ENCODE measurements at regions not wholly inside any gene's neighbourhood (a gene's known extent, or its start where the extent isn't known, plus 50 kb on each side); places are given as distances from the start of the nearest gene placed in this dataset.

GRCh38 chr4:38326499-38326898 is 337.5 kb upstream of the KLF3 start:
- intact Hi-C loops (cut with micrococcal nuclease), result no loop called here
- no peak overlapping the region for H3K27ac Mint-ChIP-seq
- POLR2A ChIA-PET, result no interaction called here

GRCh38 chr4:38327174-38327573 is 336.8 kb upstream of the KLF3 start:
- intact Hi-C loops (cut with micrococcal nuclease), result no loop called here
- Mint-ChIP-seq H3K27ac (no peak overlapping the region), H3K4me3 (no peak overlapping the region), H3K36me3 (ENCODE audit: low read depth) (no peaks in the 10 kb centered on the region), H3K27me3 (no peaks in the 10 kb centered on the region), H3K4me1 (no peaks in the 10 kb centered on the region), H3K9me3 (no peaks in the 10 kb centered on the region)
- DNase-seq (no peak), ATAC-seq (ENCODE audit: low read depth) (no peak)
- TF ChIP-seq CTCF (IDR thresholded peaks at IDR 0.05), result no peak
- ChIA-PET POLR2A (no interaction called here), CTCF (no interaction called here)

More at GRCh38 chr4:38326499-38326898, 337.5 kb upstream of the KLF3 start:
- H3K4me1 Mint-ChIP-seq, result no peaks in the 10 kb centered on the region
- no peak for DNase-seq
- H3K9me3 Mint-ChIP-seq, result no peaks in the 10 kb centered on the region
- CTCF ChIA-PET, result no interaction called here
- H3K36me3 Mint-ChIP-seq (ENCODE audit: low read depth), result no peaks in the 10 kb centered on the region
- H3K27me3 Mint-ChIP-seq, result no peaks in the 10 kb centered on the region
- no peak overlapping the region for H3K4me3 Mint-ChIP-seq
- no peak for TF ChIP-seq CTCF (IDR thresholded peaks at IDR 0.05)
- no peak for ATAC-seq (ENCODE audit: low read depth)

GRCh38 chr4:38328989-38329729 is 334.8 kb upstream of the KLF3 start:
- POLR2A ChIA-PET, result no interaction called here
- no peaks in the 10 kb centered on the region for H3K36me3 Mint-ChIP-seq (ENCODE audit: low read depth)
- no peaks in the 10 kb centered on the region for H3K27me3 Mint-ChIP-seq
- H3K9me3 Mint-ChIP-seq, result no peaks in the 10 kb centered on the region
- no peak for TF ChIP-seq CTCF (IDR thresholded peaks at IDR 0.05)
- no peak for ATAC-seq (ENCODE audit: low read depth)
- no peak overlapping the region for H3K27ac Mint-ChIP-seq
- intact Hi-C loops (cut with micrococcal nuclease), result no loop called here
- CTCF ChIA-PET, result interaction anchor here (0.7 kb wide), 1 partner anchor 10 kb away, joined by 3 read pairs; no protein-coding TSS in a partner anchor
- no peak for DNase-seq
- H3K4me3 Mint-ChIP-seq, result no peak overlapping the region
- H3K4me1 Mint-ChIP-seq, result peaks cover 2% of the 10 kb centered on the region

- no peak overlapping the region for H3K4me3 Mint-ChIP-seq
- H3K9me3 Mint-ChIP-seq, result no peaks in the 10 kb centered on the region
- no peaks in the 10 kb centered on the region for H3K27me3 Mint-ChIP-seq
- no peak overlapping the region for H3K27ac Mint-ChIP-seq
- no peak for ATAC-seq (ENCODE audit: low read depth)
- peaks cover 7% of the 10 kb centered on the region for H3K4me1 Mint-ChIP-seq
- CTCF ChIA-PET, result interaction anchor here (1.2 to 1.3 kb wide), 3 partner anchors 11 to 345 kb away, joined by 3 to 6 read pairs (median 3); no protein-coding TSS in a partner anchor
- intact Hi-C loops (cut with micrococcal nuclease), result no loop called here
- H3K36me3 Mint-ChIP-seq (ENCODE audit: low read depth), result no peaks in the 10 kb centered on the region
- TF ChIP-seq CTCF (IDR thresholded peaks at IDR 0.05), result no peak
- DNase-seq, result no peak
- POLR2A ChIA-PET, result interaction anchor here (0.6 kb wide), 1 partner anchor 354 kb away, joined by 6 read pairs; no protein-coding TSS in a partner anchor
Measured at GRCh38 chr4:38330321-38330720, 333.7 kb upstream of the KLF3 start.

- no peak for TF ChIP-seq CTCF (IDR thresholded peaks at IDR 0.05)
- H3K4me3 Mint-ChIP-seq, result no peak overlapping the region
- H3K27me3 Mint-ChIP-seq, result peaks cover 2% of the 10 kb centered on the region
- H3K36me3 Mint-ChIP-seq (ENCODE audit: low read depth), result no peaks in the 10 kb centered on the region
- no peak for ATAC-seq (ENCODE audit: low read depth)
- peaks cover 12% of the 10 kb centered on the region for H3K4me1 Mint-ChIP-seq
- H3K9me3 Mint-ChIP-seq, result peaks cover 2% of the 10 kb centered on the region
- no peak overlapping the region for H3K27ac Mint-ChIP-seq
- no peak for DNase-seq
- POLR2A ChIA-PET, result interaction anchor here (0.6 kb wide), 1 partner anchor 353 kb away, joined by 6 read pairs; no protein-coding TSS in a partner anchor
- CTCF ChIA-PET, result interaction anchor here (1.2 to 1.3 kb wide), 3 partner anchors 11 to 344 kb away, joined by 3 to 6 read pairs (median 3); no protein-coding TSS in a partner anchor
- intact Hi-C loops (cut with micrococcal nuclease), result no loop called here
Measured at GRCh38 chr4:38330936-38331335, 333.1 kb upstream of the KLF3 start.
